ENCODE measurements at regions not wholly inside any gene's neighbourhood (a gene's known extent, or its start where the extent isn't known, plus 50 kb on each side); places are given as distances from the start of the nearest gene placed in this dataset.
"Not testable (repeated sequence)": the region's sequence is repeated elsewhere in the genome, so short reads cannot be mapped to it uniquely, and the experiment has no call there.

- no peak for DNase-seq (ENCODE audit: low read depth in 4 of 4, low spot score in 2 of 4)
Measured at GRCh38 chr2:57453945-57454344, 592.7 kb upstream of the VRK2 start.

- DNase-seq (ENCODE audit: low read depth in 4 of 4, low spot score in 2 of 4), result no peak
Measured at GRCh38 chr2:57460396-57461276, 586.0 kb upstream of the VRK2 start.

DNA sequence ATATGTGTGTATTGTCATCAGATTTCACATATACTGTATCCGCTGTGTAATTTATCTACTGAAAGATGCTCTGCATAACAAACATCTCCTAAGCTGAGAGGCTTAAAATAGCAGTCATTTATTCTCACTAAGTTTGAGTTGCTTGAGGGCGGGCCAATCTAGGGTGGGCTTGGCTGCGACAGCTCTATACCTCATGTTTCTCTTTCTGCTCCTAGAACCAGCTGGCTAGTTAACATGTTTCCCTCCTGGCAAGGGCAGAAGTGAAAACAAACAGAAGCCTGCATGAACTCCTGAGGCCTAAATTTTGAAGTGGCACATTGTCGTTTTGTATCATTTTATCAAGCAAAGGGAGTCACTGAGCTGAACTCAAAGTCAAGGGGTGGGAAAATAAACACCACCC, 585.0 kb upstream of the VRK2 start:
- DNase-seq (ENCODE audit: low read depth in 4 of 4, low spot score in 2 of 4), result no peak

- no peak for DNase-seq (ENCODE audit: low read depth in 4 of 4, low spot score in 2 of 4)
Measured at GRCh38 chr2:57465067-57465466, 581.5 kb upstream of the VRK2 start.

DNA sequence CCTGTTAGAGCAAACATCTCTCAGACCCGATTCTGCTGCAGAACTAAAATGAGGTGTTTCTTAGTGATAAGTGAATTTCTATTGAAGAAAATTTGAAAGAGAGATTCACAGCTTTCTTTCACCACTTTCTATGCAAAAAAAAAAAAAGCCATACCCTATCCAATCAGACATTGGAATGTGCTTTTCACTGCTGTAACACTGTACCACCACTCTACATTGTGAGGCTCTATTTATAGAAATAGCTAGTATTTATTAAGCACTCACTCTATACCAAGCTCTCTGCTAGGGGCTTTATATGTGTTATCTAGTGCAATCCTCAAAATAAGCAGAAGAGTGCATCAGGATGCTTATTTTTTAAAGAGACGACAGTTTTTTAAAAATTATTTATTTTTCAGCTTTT, 580.6 kb upstream of the VRK2 start:
- DNase-seq (ENCODE audit: low read depth in 4 of 4, low spot score in 2 of 4), result no peak

- no peak for DNase-seq (ENCODE audit: low read depth in 4 of 4, low spot score in 2 of 4)
Measured at GRCh38 chr2:57475391-57475790, 571.2 kb upstream of the VRK2 start.

DNA sequence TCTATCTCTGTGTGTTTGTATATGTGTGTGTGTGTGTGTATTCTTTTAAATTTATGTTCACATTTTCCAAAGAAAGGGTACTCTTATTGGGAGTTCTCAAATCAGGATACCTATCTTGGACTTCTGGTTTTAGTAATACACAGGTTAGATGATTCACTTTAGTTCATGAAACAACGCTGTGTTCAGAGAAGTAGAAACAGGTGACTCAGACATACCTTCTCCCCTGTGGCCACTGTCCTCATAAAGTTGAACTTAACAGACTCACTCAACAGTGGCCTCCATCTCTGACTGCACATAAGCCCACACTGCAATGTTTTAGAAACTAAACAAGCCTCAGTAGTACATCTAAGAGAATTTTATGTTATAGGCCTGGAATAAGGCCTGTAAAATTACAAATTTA, 566.6 kb upstream of the VRK2 start:
- no peak for DNase-seq (ENCODE audit: low read depth in 4 of 4, low spot score in 2 of 4)

DNA sequence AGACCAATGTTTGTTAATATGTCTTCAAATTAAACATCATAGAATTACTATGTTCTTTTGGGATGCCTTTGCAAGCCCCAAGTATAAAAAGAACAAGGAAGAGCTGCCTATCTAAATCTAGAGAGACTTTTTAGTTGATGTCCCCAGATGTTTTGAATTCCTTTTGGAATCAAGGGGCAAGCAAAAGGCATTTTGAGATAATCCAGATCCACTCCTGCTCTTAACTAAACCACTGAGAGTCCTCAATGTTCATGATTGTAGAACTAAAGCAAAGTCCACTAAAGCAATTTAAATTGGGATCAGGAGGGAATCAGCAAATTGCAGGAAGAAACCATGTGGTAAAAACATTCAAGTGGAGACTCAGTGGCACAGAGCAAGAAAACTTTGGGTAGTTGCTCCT, 558.5 kb upstream of the VRK2 start:
- no peak for DNase-seq (ENCODE audit: low read depth in 4 of 4, low spot score in 2 of 4)

- DNase-seq (ENCODE audit: low read depth in 4 of 4, low spot score in 2 of 4), result no peak
Measured at GRCh38 chr2:57490741-57491140, 555.9 kb upstream of the VRK2 start.

- DNase-seq (ENCODE audit: low read depth in 4 of 4, low spot score in 2 of 4), result no peak
Measured at GRCh38 chr2:57491213-57491612, 555.4 kb upstream of the VRK2 start.

DNA sequence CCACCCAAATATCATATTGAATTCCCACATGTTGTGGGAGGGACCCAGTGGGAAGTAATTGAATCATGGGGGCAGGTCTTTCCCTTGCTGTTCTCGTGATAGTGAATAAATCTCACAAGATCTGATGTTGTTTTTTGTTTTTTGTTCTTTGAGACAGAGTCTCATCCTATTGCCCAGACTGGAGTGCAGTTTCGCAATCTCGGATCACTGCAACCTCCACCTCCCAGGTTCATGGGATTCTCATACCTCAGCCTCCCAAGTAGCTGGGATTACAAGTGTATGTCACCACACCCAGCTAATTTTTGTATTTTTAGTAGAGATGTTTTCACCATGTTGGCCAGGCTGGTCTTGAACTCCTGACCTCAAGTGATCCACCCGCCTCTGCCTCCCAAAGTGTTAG, 552.6 kb upstream of the VRK2 start:
- DNase-seq (ENCODE audit: low read depth in 4 of 4, low spot score in 2 of 4), result not testable (repeated sequence)

DNA sequence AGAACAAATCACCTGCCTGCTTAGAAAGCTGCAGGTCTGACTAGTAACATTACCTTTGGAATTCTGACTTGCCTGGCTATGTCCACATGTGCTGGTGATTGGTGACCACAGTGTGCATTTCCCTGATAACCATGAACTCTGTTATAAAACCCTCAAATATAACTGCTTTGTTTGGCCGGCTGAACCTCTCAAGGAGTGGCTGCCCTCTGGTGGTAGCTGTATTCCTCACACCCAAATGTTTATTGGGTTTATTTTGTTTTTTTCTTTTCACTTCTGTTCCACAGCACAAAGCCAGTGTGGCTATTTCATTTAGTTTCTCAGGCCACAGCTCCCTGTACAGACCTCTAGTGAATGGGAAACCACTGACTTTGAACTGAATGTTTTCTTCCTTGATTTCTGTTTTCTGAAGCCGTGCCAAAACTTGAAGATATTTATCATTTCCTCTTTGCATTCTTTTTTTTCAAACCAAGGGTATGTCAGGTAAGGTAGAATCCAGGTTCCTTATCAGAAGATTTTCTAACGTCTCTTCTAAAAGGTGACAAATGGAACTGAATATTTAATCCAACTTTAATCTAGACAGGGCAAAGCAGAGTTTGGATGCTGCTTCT, 549.0 kb upstream of the VRK2 start:
- peak in 2 of 4 donors; percentile 19 to 37 for DNase-seq (ENCODE audit: low read depth in 4 of 4, low spot score in 2 of 4)

GRCh38 chr2:57504787-57505186, 541.8 kb upstream of the VRK2 start:
- DNase-seq (ENCODE audit: low read depth in 4 of 4, low spot score in 2 of 4), result no peak

DNA sequence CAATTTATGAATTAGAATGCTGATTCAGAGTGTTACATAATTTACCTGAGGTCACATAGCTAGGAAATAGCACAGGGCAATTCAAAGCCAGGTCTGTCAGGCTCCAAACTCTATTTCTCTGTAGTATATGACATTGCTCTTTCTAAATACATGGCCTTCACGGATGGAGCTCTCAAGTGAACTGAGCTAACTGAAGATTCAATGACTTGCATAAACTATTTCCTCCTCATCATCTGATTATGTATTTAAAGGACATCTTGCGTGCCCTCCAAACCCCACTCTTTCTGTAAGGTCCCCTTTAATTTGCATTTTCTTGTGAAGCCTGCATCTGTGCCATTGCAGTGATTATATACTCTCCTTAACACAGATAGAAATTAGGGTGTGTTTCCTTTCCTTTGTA, 537.4 kb upstream of the VRK2 start:
- DNase-seq (ENCODE audit: low read depth in 4 of 4, low spot score in 2 of 4), result no peak

DNA sequence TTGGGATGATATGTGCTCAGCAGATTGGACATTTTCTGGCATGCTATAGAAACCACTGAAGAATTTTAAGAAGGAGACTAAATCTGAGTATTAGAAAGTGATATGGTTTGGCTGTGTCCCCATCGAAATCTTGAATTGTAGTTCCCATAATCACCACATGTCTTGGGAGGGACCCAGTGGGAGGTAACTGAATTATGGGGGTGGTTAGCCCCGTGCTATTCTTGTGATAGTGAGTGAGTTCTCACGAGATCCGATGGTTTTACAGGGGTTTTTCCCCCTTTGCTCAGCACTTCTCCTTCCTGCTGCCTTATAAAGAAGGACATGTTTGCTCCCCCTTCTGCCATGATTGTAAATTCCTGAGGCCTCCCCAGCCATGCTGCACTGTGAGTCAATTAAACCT, 535.9 kb upstream of the VRK2 start:
- no peak for DNase-seq (ENCODE audit: low read depth in 4 of 4, low spot score in 2 of 4)

- no peak for DNase-seq (ENCODE audit: low read depth in 4 of 4, low spot score in 2 of 4)
Measured at GRCh38 chr2:57515366-57515765, 531.2 kb upstream of the VRK2 start.

- peak in 2 of 4 donors; percentile 6 to 31 for DNase-seq (ENCODE audit: low read depth in 4 of 4, low spot score in 2 of 4)
Measured at GRCh38 chr2:57516698-57517340, 529.8 kb upstream of the VRK2 start.

GRCh38 chr2:57523304-57523703, 523.3 kb upstream of the VRK2 start:
- no peak for DNase-seq (ENCODE audit: low read depth in 4 of 4, low spot score in 2 of 4)

GRCh38 chr2:57527685-57528084, 518.9 kb upstream of the VRK2 start:
- no peak for DNase-seq (ENCODE audit: low read depth in 4 of 4, low spot score in 2 of 4)

DNA sequence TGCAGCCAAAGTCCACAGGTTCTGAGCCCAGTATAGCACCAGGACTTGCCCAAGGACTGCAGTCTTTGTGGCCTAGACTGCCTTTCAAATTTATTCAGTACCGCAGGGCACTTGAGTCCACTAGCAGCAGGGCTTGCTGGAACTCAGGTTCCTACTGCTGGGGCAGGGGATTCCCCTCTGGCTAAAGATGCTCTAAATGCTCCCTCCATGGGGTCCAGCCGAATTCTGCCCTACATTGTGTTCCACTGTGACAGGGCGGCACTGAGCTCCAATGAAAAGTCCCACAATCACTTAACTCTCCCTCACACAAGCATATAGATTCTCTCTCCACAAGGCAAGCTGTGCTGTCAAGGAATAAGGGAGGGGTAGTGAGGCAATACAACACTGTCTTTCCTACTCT, 518.1 kb upstream of the VRK2 start:
- no peak for DNase-seq (ENCODE audit: low read depth in 4 of 4, low spot score in 2 of 4)

- DNase-seq (ENCODE audit: low read depth in 4 of 4, low spot score in 2 of 4), result no peak
Measured at GRCh38 chr2:57534358-57534757, 512.2 kb upstream of the VRK2 start.
